HEK293 (cell line): ENCODE measurements at regions not wholly inside any gene's neighbourhood (a gene's known extent, or its start where the extent isn't known, plus 50 kb on each side); places are given as distances from the start of the nearest gene placed in this dataset.
"Not testable (repeated sequence)": the region's sequence is repeated elsewhere in the genome, so short reads cannot be mapped to it uniquely, and the experiment has no call there.

Experiments used
- CTCF ChIA-PET: fragments of 350-600 bp; formaldehyde crosslinking; extraction: SDS; loops from one replicate; lab custom pipeline; 2021; ENCODE audit warnings: antibody characterized with exemption; lab: Yijun Ruan, JAX
- POLR2A ChIA-PET: fragments of 300-600 bp; formaldehyde crosslinking; extraction: SDS; loops from one replicate; lab custom pipeline; 2020; ENCODE audit warnings: antibody characterized with exemption, inconsistent platforms; lab: Yijun Ruan, JAX
- H3K27ac ChIP-seq: fragments of 200-500 bp; sonication (Bioruptor generic); 2 replicates; pipeline ENCODE4 v1.5.1; 2014; ENCODE audit warnings: low read depth, low read length, control low read depth, inconsistent platforms; ENCODE audit errors: extremely low read depth
- H3K36me3 ChIP-seq, 2 experiments: fragments of 200-500 bp in 1 of 2; sonication (Bioruptor generic) in 1 of 2; 1 replicate in 1 of 2; 2 replicates in 1 of 2; pipeline ENCODE4 v1.5.1; 2014 to 2017; ENCODE audit warnings: inconsistent platforms in 2 of 2, low read length in 2 of 2; ENCODE audit not compliant: control insufficient read depth in 2 of 2, insufficient read depth in 1 of 2
- H3K4me1 ChIP-seq: fragments of 200-500 bp; sonication (Bioruptor generic); 2 replicates; pipeline ENCODE4 v1.5.1; 2014; ENCODE audit warnings: mild to moderate bottlenecking, low read length, inconsistent platforms; ENCODE audit not compliant: control insufficient read depth, insufficient read depth
- H3K4me3 ChIP-seq: 2 replicates; pipeline ENCODE4 v1.5.1; 2011; ENCODE audit warnings: low read depth, mild to moderate bottlenecking, control low read depth, low read length, moderate library complexity
- H3K9me3 ChIP-seq: fragments of 200-500 bp; sonication (Bioruptor generic); 2 replicates; pipeline ENCODE4 v1.5.1; 2014; ENCODE audit warnings: low read depth, low read length, inconsistent platforms; ENCODE audit not compliant: control insufficient read depth, insufficient read depth
- EGR2 ChIP-seq: fragments of 450-650 bp; formaldehyde crosslinking; IDR thresholded peaks from 2 replicates; pipeline ENCODE4 v1.5.1; 2016; ENCODE audit warnings: low read depth, missing biosample characterization, missing genetic modification characterization
- HOXA7 ChIP-seq: sonication (generic); formaldehyde crosslinking; IDR thresholded peaks from 2 replicates; pipeline ENCODE4 v1.8.1; 2022; ENCODE audit warnings: missing genetic modification reagents, borderline replicate concordance
- MZF1 ChIP-seq: fragments of 450-650 bp; formaldehyde crosslinking; IDR thresholded peaks from 2 replicates; pipeline ENCODE4 v1.5.1; 2017; ENCODE audit warnings: missing biosample characterization, missing genetic modification characterization, borderline replicate concordance
- OVOL3 ChIP-seq: fragments of 450-650 bp; formaldehyde crosslinking; IDR thresholded peaks from 2 replicates; pipeline ENCODE4 v1.5.1; 2016; ENCODE audit warnings: missing biosample characterization, missing genetic modification characterization
- SETDB1 ChIP-seq: IDR thresholded peaks from one replicate; pipeline ENCODE4 v1.6.1; 2017; ENCODE audit warnings: mild to moderate bottlenecking, low read length, moderate library complexity, mixed read lengths; ENCODE audit not compliant: insufficient read length
- ZBTB17 ChIP-seq: fragments of 450-650 bp; formaldehyde crosslinking; IDR thresholded peaks from 2 replicates; pipeline ENCODE4 v1.5.1; 2016; ENCODE audit warnings: missing biosample characterization, missing genetic modification characterization
- ZNF175 ChIP-seq: fragments of 450-650 bp; formaldehyde crosslinking; IDR thresholded peaks from 2 replicates; pipeline ENCODE4 v1.5.1; 2016; ENCODE audit warnings: missing biosample characterization, missing genetic modification characterization
- ZNF19 ChIP-seq: fragments of 450-650 bp; formaldehyde crosslinking; IDR thresholded peaks from 2 replicates; pipeline ENCODE4; 2016; ENCODE audit warnings: missing biosample characterization, missing genetic modification characterization, low read depth
- ZNF214 ChIP-seq: fragments of 450-650 bp; formaldehyde crosslinking; IDR thresholded peaks from 2 replicates; pipeline ENCODE4 v1.5.1; 2017; ENCODE audit warnings: missing biosample characterization, mild to moderate bottlenecking, missing genetic modification characterization, borderline replicate concordance
- ZNF223 ChIP-seq: fragments of 450-650 bp; formaldehyde crosslinking; IDR thresholded peaks from 2 replicates; pipeline ENCODE4 v1.5.1; 2016; ENCODE audit warnings: missing biosample characterization, missing genetic modification characterization
- ZNF311 ChIP-seq: fragments of 450-650 bp; formaldehyde crosslinking; IDR thresholded peaks from 2 replicates; pipeline ENCODE4 v1.5.1; 2017; ENCODE audit warnings: missing biosample characterization, missing genetic modification characterization, borderline replicate concordance
- ZNF391 ChIP-seq: fragments of 450-650 bp; formaldehyde crosslinking; IDR thresholded peaks from 2 replicates; pipeline ENCODE4 v1.5.1; 2016; ENCODE audit warnings: low read depth, missing biosample characterization, missing genetic modification characterization, borderline replicate concordance
- ZNF521 ChIP-seq: fragments of 450-650 bp; formaldehyde crosslinking; IDR thresholded peaks from 2 replicates; pipeline ENCODE4 v1.5.1; 2017; ENCODE audit warnings: missing biosample characterization, mild to moderate bottlenecking, missing genetic modification characterization
- ZNF529 ChIP-seq: fragments of 450-650 bp; formaldehyde crosslinking; IDR thresholded peaks from 2 replicates; pipeline ENCODE4 v1.5.1; 2017; ENCODE audit warnings: missing genetic modification characterization, missing biosample characterization; ENCODE audit not compliant: insufficient replicate concordance
- ZNF544 ChIP-seq: fragments of 450-650 bp; formaldehyde crosslinking; IDR thresholded peaks from 2 replicates; pipeline ENCODE4 v1.5.0; 2017; ENCODE audit warnings: missing biosample characterization, missing genetic modification characterization
- ZNF560 ChIP-seq: fragments of 450-650 bp; formaldehyde crosslinking; IDR thresholded peaks from 2 replicates; pipeline ENCODE4 v1.5.1; 2017; ENCODE audit warnings: missing biosample characterization, missing genetic modification characterization, borderline replicate concordance
- ZNF621 ChIP-seq: fragments of 450-650 bp; formaldehyde crosslinking; IDR thresholded peaks from 2 replicates; pipeline ENCODE4 v1.5.1; 2017; ENCODE audit warnings: missing biosample characterization, missing genetic modification characterization
- ZNF658 ChIP-seq: fragments of 450-650 bp; formaldehyde crosslinking; IDR thresholded peaks from 2 replicates; pipeline ENCODE4; 2016; ENCODE audit warnings: missing biosample characterization, missing genetic modification characterization
- TF ChIP-seq, protein P1 (sequence below): fragments of 450-650 bp; formaldehyde crosslinking; IDR thresholded peaks from 2 replicates; pipeline ENCODE4 v1.5.1; 2017; ENCODE audit warnings: missing biosample characterization, mild to moderate bottlenecking, missing genetic modification characterization, moderate library complexity
- TF ChIP-seq, protein P2 (sequence below): fragments of 450-650 bp; formaldehyde crosslinking; optimal IDR thresholded peaks from 2 replicates; pipeline ENCODE3; 2016; ENCODE audit warnings: missing biosample characterization, mild to moderate bottlenecking, missing genetic modification characterization
- TF ChIP-seq, protein P3 (sequence below): fragments of 450-650 bp; formaldehyde crosslinking; IDR thresholded peaks from 2 replicates; pipeline ENCODE4 v1.5.1; 2016; ENCODE audit warnings: missing biosample characterization, missing genetic modification characterization
- TF ChIP-seq, protein P4 (sequence below): fragments of 450-650 bp; formaldehyde crosslinking; IDR thresholded peaks from 2 replicates; pipeline ENCODE4 v1.5.1; 2016; ENCODE audit warnings: missing biosample characterization, missing genetic modification characterization

DNA sequence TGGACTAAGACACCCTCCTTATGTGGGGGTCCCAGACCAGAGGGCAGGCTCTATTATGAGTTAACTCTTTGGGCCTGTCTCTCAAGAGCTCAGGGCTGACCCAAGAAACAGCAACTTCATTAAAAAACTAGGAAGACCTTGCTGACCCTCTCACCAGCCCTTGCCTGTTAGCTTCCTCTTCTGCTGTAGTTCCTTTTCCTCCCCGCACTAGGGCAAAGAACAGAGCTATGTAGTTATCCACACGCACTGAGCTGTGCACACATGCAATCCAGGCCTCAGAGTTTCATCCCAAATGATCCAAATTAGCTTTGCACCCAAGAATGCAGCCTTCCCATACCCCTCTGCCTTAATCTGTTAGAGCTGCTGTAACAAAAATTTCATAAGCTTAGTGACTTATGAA, 539.6 kb upstream of the CADM1 start (continued):
- TF ChIP-seq SETDB1 (no peak), ZNF529 (tag by site-specific recombination) (no peak), ZNF621 (no peak)
- TF ChIP-seq, protein P1, sequence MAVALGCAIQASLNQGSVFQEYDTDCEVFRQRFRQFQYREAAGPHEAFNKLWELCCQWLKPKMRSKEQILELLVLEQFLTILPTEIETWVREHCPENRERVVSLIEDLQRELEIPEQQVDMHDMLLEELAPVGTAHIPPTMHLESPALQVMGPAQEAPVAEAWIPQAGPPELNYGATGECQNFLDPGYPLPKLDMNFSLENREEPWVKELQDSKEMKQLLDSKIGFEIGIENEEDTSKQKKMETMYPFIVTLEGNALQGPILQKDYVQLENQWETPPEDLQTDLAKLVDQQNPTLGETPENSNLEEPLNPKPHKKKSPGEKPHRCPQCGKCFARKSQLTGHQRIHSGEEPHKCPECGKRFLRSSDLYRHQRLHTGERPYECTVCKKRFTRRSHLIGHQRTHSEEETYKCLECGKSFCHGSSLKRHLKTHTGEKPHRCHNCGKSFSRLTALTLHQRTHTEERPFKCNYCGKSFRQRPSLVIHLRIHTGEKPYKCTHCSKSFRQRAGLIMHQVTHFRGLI, result no peak
- TF ChIP-seq, all 188 proteins: peak for 0

DNA sequence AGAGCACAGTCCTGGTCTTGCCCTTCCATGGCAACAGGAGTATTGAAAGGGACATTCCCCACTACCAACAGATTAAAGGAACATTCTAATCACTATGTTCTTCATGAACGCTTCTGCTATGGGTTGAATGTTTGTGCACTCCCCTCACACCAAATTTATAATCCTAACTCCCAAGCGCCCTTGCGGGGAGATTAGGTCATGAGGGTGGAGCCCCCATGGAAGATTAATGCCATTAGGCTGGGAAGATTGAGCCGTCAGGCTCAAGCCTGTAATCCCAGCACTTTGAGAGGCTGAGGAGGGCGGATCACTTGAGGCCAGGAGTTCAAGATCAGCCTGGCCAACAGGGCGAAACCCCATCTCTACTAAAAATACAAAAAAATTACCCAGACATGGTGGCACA, 538.8 kb upstream of the CADM1 start:
- H3K4me1 ChIP-seq, H3K36me3 ChIP-seq, H3K4me3 ChIP-seq, H3K9me3 ChIP-seq, CTCF ChIA-PET, POLR2A ChIA-PET, H3K27ac ChIP-seq: not testable (repeated sequence)

DNA sequence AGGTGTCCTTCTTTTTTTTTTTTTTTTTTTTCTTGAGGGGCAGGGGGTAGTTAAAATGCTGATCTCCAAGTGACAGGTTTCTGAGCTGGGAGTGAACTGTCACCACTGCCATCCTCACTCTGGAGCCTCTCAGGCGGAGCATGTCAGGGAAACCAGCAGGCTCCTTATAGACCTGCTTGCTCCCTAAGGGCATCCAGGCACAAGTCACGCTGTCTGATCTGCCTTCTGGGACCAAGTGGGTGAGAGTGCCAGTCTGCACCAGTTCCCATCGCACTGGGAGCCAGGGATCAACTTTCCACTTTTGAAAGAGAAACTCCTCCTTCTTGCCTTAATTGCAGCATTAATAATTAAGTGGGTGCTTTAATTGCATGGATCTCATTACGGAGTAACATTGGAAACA, 537.9 kb upstream of the CADM1 start:
- TF ChIP-seq ZBTB17 (no peak), MZF1 (no peak), ZNF223 (tag by site-specific recombination) (no peak), ZNF19 (no peak), OVOL3 (no peak), ZNF175 (no peak), ZNF214 (no peak), ZNF658 (tag by site-specific recombination) (no peak), HOXA7 (CRISPR knock-in tag) (no peak), ZNF560 (tag by site-specific recombination) (no peak), ZNF391 (tag by site-specific recombination) (no peak), ZNF544 (no peak), EGR2 (no peak), ZNF311 (tag by site-specific recombination) (no peak), ZNF521 (no peak)
- TF ChIP-seq, protein P2, sequence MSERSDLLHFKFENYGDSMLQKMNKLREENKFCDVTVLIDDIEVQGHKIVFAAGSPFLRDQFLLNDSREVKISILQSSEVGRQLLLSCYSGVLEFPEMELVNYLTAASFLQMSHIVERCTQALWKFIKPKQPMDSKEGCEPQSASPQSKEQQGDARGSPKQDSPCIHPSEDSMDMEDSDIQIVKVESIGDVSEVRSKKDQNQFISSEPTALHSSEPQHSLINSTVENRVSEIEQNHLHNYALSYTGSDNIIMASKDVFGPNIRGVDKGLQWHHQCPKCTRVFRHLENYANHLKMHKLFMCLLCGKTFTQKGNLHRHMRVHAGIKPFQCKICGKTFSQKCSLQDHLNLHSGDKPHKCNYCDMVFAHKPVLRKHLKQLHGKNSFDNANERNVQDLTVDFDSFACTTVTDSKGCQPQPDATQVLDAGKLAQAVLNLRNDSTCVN (tag by site-specific recombination), result no peak
- TF ChIP-seq, protein P3, sequence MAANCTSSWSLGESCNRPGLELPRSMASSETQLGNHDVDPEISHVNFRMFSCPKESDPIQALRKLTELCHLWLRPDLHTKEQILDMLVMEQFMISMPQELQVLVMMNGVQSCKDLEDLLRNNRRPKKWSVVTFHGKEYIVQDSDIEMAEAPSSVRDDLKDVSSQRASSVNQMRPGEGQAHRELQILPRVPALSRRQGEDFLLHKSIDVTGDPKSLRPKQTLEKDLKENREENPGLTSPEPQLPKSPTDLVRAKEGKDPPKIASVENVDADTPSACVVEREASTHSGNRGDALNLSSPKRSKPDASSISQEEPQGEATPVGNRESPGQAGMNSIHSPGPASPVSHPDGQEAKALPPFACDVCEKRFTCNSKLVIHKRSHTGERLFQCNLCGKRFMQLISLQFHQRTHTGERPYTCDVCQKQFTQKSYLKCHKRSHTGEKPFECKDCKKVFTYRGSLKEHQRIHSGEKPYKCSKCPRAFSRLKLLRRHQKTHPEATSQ (tag by site-specific recombination), result no peak
- TF ChIP-seq, protein P4, sequence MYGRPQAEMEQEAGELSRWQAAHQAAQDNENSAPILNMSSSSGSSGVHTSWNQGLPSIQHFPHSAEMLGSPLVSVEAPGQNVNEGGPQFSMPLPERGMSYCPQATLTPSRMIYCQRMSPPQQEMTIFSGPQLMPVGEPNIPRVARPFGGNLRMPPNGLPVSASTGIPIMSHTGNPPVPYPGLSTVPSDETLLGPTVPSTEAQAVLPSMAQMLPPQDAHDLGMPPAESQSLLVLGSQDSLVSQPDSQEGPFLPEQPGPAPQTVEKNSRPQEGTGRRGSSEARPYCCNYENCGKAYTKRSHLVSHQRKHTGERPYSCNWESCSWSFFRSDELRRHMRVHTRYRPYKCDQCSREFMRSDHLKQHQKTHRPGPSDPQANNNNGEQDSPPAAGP (tag by site-specific recombination), result no peak
- no peaks in the 10 kb centered on the region for H3K36me3 ChIP-seq
- no peaks in the 10 kb centered on the region for H3K4me1 ChIP-seq
- ChIA-PET POLR2A (no interaction called here), CTCF (no interaction called here)
- no peaks in the 10 kb centered on the region for H3K9me3 ChIP-seq
- no peak overlapping the region for H3K27ac ChIP-seq
- no peak overlapping the region for H3K4me3 ChIP-seq
